SH-SY5Y (cell line): ENCODE measurements at regions not wholly inside any gene's neighbourhood (a gene's known extent, or its start where the extent isn't known, plus 50 kb on each side); places are given as distances from the start of the nearest gene placed in this dataset.

Experiments
- GATA2 ChIP-seq: IDR thresholded peaks from 2 replicates; pipeline ENCODE4 v1.6.1; 2011; ENCODE audit warnings: mild to moderate bottlenecking, low read depth, low read length
- GATA3 ChIP-seq: IDR thresholded peaks from 2 replicates; pipeline ENCODE4 v1.6.1; 2011; ENCODE audit warnings: low read depth, mild to moderate bottlenecking, low read length, moderate library complexity

GRCh38 chr16:8373676-8374431 lies 216.5 kb downstream of the TMEM114 start:
- no peak for TF ChIP-seq GATA2
- TF ChIP-seq GATA3, result no peak
